Stimulated activated CD4-positive, alpha-beta T cell treated with anti-CD3 and anti-CD28 coated beads, Interleukin-2, amount 100 ng/mL, for 4 hours (primary cell): ENCODE measurements at regions not wholly inside any gene's neighbourhood (a gene's known extent, or its start where the extent isn't known, plus 50 kb on each side); places are given as distances from the start of the nearest gene placed in this dataset.

ENCODE experiments used
- DNase-seq: peaks from one replicate; pipeline ENCODE4 v3.0.0-alpha.2; 2020; ENCODE audit warnings: low read depth

- DNase-seq, result no peak
These were observed 432.3 kb downstream of the PTPRU start for GRCh38 chr1:29668551-29669157.

GRCh38 chr1:29667951-29668350 is 431.6 kb downstream of the PTPRU start:
- no peak for DNase-seq

DNA sequence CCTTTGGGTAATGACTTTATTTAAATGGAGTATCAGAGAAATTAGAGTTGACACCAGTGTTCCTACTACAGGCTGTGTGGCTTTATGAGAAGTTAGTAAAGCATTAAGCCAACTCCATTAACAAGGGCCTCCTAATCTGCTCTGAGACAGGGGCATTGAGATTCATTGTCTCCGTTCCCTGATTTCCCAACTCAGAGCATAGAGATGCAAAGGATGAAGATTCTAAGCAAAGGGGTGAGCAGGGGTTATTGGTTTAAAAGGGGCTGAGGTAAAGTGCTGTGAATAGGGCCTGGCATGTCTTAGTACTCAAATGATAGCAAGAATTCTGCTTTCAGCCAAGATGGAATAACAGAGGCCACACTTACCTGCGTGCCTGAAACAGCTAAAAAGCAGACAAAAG is 428.4 kb downstream of the PTPRU start:
- DNase-seq, result no peak

DNA sequence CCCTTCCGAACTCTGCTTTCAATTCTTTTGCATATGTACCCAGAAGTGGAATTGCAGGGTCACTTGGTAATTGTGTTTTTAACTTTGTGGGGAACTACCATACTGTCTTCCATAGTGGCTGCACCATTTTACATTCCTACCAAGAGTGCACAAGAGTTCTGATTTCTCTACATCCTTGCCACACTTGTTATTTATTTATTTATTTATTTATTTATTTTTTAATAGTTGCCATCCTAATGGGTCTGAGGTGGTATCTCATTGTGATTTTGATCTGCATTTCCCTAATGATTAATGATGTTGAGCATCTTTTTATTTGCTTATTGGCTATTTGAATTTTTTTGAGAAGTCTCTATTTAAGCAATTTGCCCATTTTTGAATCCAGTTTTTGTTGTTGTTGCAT is 422.4 kb downstream of the PTPRU start:
- no peak for DNase-seq

DNA sequence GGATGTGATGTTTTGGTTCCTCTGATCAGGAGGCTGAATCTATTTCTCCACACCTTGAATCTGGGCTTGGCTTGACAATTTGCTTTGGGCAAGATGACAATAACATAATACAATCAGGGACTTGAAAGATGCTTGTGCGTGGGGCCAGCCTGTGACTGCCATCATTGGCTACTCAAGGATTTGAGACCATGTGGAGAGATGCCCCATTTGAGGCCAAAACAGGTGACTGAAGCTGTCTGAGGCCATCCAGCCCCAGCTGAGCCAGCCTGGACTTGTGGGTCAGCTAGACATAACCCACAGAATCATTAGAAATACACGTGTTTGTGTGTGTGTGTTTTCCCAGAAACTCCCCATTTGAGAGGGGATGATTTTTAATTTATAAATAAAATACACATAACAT is 421.5 kb downstream of the PTPRU start:
- no peak for DNase-seq

DNA sequence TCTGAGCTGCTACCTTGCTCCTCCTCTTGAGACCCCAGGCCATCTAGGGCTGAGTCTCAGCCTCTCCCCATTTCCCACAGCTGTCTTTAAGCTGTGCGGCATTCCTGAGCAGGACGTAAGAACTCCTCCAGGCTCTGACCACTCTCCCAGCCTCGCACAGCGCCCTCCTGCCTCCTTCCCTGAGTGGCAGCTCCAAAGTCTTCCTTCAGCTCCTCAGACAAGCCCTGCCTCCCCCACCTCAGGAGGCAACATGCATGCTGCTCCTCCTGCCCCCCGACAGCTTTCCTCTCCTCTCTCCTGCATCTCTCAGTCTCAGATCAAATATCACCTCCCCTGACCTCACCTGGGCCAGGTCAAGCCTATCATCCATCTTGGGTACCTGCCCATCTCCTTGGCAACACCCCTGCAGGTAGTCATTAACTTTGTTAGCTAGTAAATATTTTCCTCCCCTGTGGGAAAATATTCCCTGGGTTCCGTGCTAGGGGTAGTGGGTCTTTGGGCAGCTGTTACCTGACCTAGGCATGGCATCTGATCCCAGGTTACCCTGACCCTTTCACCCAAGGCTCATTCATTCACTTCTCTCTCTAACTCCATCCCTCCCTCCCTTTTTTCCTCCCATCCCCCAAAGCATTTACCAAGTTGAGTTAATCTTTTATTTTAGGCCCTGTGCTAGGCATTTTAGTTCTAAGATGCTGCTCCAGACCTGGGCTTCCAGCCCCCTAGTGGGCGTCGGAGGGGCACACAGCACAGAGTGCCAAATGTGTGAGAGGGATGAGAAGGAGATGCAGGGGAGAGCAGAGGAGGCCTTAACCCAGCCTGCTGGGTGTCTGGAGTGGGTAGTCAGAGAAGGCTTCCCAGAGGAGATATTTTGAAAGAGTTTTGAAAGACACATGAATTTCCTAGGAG is 419.9 kb downstream of the PTPRU start:
- DNase-seq, result no peak

GRCh38 chr1:29655145-29655544 is 418.8 kb downstream of the PTPRU start:
- DNase-seq, result no peak

DNA sequence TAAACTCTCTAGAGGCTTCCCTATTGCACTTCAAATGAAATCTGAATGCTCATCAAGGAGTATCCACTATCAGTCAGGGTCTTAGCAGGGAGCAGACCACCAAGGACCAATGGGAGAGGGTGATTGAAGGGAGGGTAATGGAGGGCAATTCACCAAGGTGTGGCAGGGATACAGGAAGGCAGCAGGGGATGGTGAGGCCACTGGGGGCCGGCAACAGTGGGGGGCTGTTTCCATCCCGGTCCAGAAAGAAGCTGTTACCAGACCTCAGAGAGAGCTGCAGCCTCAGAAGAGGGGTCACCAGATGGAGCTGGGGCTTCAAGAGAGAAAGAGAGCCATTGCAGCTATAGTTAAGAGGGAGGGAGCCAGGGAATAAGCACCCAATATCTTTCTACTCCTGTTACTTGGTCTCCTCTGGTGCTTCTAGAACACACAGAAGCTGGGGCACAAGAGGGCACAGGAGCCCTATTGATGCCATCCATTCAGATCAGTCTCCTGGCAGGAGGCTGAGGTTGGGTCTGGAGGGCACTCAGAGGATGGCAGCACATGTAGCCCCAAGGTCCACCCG is 417.6 kb downstream of the PTPRU start:
- DNase-seq, result no peak

GRCh38 chr1:29653034-29653810 is 416.9 kb downstream of the PTPRU start:
- no peak for DNase-seq

DNA sequence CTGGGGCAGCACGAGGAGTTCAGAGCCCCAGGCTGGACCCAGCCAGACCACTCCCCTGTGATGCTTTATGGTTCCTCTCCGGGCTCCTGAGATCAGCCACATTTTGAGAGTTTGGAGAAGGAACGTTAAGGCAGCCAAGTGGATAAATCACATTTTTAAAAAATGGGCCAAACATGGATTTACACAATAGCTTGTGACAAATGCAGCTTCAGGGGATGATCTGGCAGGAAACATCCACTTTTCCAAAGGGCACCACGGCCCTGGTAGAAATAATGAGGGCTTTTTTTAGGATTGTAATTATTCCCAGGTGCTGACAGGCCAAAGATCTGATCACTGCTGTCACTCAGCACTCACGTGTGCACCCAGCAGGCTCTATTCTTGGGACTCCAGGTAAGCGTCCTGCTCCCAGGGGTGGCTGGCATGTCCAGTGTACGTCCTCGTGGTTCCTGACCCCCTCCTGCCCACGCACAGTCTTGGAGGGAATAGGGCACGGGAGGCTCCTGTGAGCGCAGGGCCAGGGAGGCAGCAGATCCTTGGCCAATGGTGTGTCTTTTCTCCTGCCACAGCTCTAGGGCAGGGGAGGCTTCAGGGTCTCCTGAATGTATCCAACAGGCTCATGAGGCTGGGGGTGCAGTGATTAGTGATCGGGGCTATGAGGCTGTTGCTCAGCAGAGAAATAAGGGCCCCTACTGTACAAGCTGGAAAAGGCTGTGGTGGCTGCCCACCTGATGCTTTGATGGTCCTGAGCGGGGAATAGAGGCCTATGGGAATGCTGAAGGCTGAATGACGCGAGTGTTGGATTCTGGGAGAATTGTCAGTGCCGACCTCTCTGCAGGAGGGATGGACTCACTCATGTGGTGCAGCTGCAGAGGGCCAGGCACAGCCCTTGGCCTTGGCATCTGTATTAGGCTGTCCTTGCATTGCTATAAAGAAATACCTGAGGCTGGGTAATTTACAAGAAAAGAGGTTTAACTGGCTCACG is 415.7 kb downstream of the PTPRU start:
- no peak for DNase-seq

DNA sequence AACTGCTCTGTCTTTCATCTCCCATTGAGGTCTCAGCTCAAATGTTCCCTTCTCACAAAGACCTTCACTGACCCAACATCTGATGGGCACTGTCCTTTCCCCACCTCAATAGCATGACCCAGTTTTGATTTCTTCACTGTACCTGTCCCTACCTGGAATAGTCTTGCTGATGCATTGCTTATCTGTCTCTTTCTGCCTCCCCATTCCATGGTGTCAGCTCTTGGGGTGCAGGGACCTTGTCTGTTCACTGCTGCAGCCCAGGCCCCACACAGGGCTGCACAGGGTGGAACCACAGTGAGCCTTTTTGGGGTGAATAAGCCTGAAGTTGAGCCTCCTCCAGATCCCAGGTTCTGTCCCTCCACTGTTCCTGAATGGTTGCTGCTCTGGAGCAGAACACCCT is 414.9 kb downstream of the PTPRU start:
- DNase-seq, result no peak

DNA sequence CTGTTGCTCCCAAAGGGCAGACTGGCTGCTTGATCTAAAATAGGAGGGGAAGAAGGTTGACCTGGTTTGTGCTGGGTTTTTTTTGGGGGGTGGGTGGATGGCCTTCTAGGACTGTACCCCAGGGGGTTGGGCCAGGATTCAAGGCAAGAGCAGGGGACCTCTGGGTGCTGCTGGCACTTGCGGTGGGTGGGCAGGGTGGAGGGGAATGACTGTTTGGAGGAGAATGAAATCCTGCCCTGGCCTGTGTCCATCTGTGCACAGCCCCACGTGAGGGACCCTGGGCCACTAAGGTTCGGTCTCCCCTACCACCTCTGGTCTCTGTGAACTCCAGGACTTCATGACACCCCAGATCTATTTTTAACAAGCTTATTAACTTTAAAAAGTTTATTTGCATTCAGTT is 414.2 kb downstream of the PTPRU start:
- DNase-seq, result no peak

DNA sequence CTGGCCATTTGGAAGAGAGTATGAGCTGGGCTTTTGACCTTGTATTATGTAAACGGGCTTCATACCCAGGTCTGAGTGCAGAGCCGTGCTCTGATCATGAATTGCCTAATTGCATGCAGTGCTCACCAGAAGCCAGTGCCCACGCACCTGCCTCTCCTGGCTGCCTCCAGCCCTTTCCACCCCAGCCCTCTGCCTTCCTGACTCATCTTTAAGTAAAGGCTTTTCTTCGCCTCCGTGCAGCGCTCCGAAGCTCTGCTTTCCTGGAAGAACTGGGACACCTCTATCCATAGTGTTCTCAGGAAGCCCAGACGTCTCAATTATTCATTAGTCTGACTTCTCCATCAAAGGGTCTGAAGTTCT is 413.7 kb downstream of the PTPRU start:
- no peak for DNase-seq

DNA sequence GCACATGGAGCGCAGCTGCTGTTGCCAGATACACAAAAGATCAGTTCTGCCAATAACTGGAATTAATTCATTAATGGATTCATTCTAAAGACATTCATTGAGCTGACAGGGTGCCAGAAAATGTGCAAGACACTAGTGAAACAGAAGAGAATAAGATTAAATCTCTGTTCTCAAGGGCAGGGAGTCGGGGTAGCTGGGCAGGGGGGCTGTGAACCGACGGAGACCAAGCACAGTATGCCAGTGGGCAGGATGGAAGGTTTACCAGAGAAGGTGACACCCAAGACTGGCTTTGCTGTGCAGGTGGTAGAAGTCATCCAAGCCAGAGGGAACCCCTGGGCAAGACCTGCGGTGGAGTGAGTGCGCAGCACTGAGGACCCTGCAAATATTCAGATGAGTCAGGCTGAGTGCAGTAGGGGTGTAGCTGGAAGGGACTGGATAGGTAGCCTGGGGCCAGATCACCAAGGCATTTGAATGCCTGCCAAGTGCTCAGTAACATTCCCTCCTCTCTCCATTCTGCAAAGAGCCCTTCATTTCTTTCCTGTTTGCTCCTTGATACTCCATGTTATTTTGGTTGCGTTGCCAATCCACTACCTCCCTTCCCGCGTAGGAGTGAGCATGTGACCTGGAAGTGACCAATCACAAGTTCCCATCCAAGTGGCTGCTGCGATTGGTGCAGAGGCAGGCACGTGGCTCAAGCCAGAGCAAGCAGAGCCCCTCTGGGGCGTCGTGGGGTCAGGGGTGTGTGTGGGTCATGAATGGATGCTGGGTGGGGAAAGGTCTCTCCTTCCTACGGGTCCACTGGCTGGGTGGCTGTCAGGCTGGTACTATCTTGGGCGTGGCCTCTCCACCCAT is 413.1 kb downstream of the PTPRU start:
- DNase-seq, result no peak

- no peak for DNase-seq
These were observed 412.5 kb downstream of the PTPRU start for GRCh38 chr1:29648798-29649188.

GRCh38 chr1:29648026-29648425 is 411.7 kb downstream of the PTPRU start:
- no peak for DNase-seq

- no peak for DNase-seq
These were observed 411.3 kb downstream of the PTPRU start for GRCh38 chr1:29647581-29647980.

GRCh38 chr1:29646161-29646775 is 409.9 kb downstream of the PTPRU start:
- no peak for DNase-seq

DNA sequence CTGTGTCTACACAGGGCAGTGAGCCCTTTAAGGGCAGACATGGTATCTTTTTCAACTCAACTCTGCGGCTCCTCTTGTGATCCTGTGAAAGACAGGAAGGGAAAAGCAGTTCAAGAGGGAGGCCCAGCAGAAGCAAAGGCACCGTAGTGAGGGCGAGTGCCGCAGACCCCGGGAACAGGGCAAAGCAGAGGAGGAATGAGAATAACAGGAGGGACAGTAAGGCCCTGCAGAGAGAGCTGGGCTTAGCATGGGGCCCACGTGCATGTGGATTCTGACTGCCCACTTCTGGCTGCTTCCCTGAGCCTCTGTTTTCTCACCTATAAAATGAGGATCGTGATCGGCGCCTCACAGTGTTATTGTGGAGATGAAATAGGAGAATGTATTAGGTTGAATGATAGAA is 409.3 kb downstream of the PTPRU start:
- no peak for DNase-seq

DNA sequence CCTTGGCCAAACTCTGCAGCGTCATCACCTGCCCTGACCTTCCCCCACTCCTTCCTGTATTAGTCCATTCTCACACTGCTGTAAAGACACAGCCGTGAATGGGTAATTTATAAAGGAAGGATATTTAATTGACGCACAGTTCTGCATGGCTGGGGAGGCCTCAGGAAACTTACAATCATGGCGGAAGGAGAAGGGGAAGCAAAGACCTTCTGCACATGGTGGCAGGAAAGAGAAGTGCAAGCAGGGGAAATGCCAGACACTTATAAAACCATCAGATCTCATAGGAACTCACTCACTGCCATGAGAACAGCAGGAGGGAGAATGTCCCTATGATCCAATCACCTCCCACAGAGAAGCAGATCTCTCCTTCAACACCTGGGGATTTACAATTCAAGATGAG is 408.5 kb downstream of the PTPRU start:
- DNase-seq, result no peak
